Endothelial cell of umbilical vein (primary cell): ENCODE measurements at regions not wholly inside any gene's neighbourhood (a gene's known extent, or its start where the extent isn't known, plus 50 kb on each side); places are given as distances from the start of the nearest gene placed in this dataset.

Experiments
- BruUV-seq: library from RNA; stranded (reverse); fragments of 400-500 nt; replicated peaks from 2 replicates; lab custom pipeline; 2021; lab: Mats Ljungman, UMichigan
- CTCF ChIA-PET: fragments of 300-600, 350-600 bp; sonication (Branson Sonifier 250); formaldehyde crosslinking; loops from one replicate; lab custom pipeline; 2021; ENCODE audit warnings: antibody characterized with exemption, inconsistent platforms; lab: Charles Lee
- POLR2A ChIA-PET: fragments of 300-600, 350-600 bp; sonication (Branson Sonifier 250); formaldehyde crosslinking; loops from one replicate; lab custom pipeline; 2021; ENCODE audit warnings: antibody characterized with exemption, inconsistent platforms; lab: Charles Lee
- DNase-seq: peaks from one replicate; pipeline ENCODE4 v3.0.0-alpha.2; 2011; ENCODE audit warnings: low read depth, low spot score
- FAIRE-seq: peaks from 2 replicates; lab custom pipeline; 2011; peaks lifted over from hg19 to GRCh38; lab: Jason Lieb, UNC
- H2AFZ ChIP-seq: 2 replicates; pipeline ENCODE4 v1.6.0; 2012; ENCODE audit warnings: low read depth, low read length, control low read depth, inconsistent platforms
- H3K27ac ChIP-seq: 2 replicates; pipeline ENCODE4 v1.5.1; 2011; ENCODE audit warnings: low read depth, mild to moderate bottlenecking, control low read depth, low read length, moderate library complexity; ENCODE audit not compliant: insufficient read depth
- H3K27me3 ChIP-seq, 2 experiments: 2 replicates each; pipeline versions ENCODE4 v1.6.0 to v1.6.1; 2011; ENCODE audit warnings: low read length in 2 of 2, mixed read lengths in 1 of 2; ENCODE audit not compliant: control insufficient read depth in 2 of 2, insufficient read depth in 2 of 2
- H3K36me3 ChIP-seq, 2 experiments: 2 replicates in 1 of 2; 3 replicates in 1 of 2; pipeline ENCODE4 v1.5.1; 2011; ENCODE audit warnings: low read length in 2 of 2, mild to moderate bottlenecking in 1 of 2, moderate library complexity in 1 of 2; ENCODE audit not compliant: control insufficient read depth in 2 of 2, insufficient read depth in 2 of 2; ENCODE audit errors: extremely low read depth in 1 of 2
- H3K4me1 ChIP-seq: 3 replicates; pipeline ENCODE4 v1.5.1; 2011; ENCODE audit warnings: mild to moderate bottlenecking, low read length; ENCODE audit not compliant: control insufficient read depth, insufficient read depth; ENCODE audit errors: extremely low read depth
- H3K4me2 ChIP-seq: 2 replicates; pipeline ENCODE4 v1.6.1; 2011; ENCODE audit warnings: low read length, control low read depth, mixed read lengths; ENCODE audit not compliant: insufficient read depth
- H3K4me3 ChIP-seq, 3 experiments: fragments of 200-600 bp in 1 of 3; sonication (generic), shearing (Covaris generic) in 1 of 3; replicated peaks in 1 of 3; 2 replicates each; pipeline ENCODE4 v1.5.1; 2011 to 2016; ENCODE audit warnings: control low read depth in 3 of 3, low read length in 3 of 3, mild to moderate bottlenecking in 2 of 3, inconsistent platforms in 1 of 3, low read depth in 1 of 3, moderate library complexity in 1 of 3; ENCODE audit not compliant: insufficient read depth in 1 of 3
- H3K79me2 ChIP-seq: 2 replicates; pipeline ENCODE4 v1.6.0; 2012; ENCODE audit warnings: low read length, inconsistent platforms; ENCODE audit not compliant: control insufficient read depth, insufficient read depth
- H3K9ac ChIP-seq: replicated peaks from 2 replicates; pipeline ENCODE3; 2011; ENCODE audit warnings: low read length, control low read depth; ENCODE audit not compliant: insufficient read depth; ENCODE audit errors: extremely low read depth
- H3K9me1 ChIP-seq: replicated peaks from 3 replicates; pipeline ENCODE4 v1.6.0; 2011; ENCODE audit warnings: mild to moderate bottlenecking, low read length; ENCODE audit not compliant: control insufficient read depth, insufficient read depth; ENCODE audit errors: extremely low read depth
- H3K9me3 ChIP-seq: replicated peaks from 2 replicates; pipeline ENCODE4 v1.5.1; 2012; ENCODE audit warnings: low read length, inconsistent platforms; ENCODE audit not compliant: control insufficient read depth, insufficient read depth
- H4K20me1 ChIP-seq: replicated peaks from 2 replicates; pipeline ENCODE3; 2011; ENCODE audit warnings: mild to moderate bottlenecking, low read length; ENCODE audit not compliant: control insufficient read depth, insufficient read depth; ENCODE audit errors: extremely low read depth
- CTCF ChIP-seq, 2 donors: IDR thresholded peaks; 1 replicate in 1 of 2; 2 replicates in 1 of 2; pipeline ENCODE4 v1.5.1; 2011; ENCODE audit warnings: low read length in 2 of 2, mild to moderate bottlenecking in 2 of 2, moderate library complexity in 2 of 2, control low read depth in 1 of 2, inconsistent platforms in 1 of 2, low read depth in 1 of 2; ENCODE audit not compliant: insufficient read depth in 1 of 2; ENCODE audit errors: extremely low read depth in 1 of 2
- EZH2 ChIP-seq: IDR thresholded peaks from 2 replicates; pipeline ENCODE4 v1.6.1; 2012; ENCODE audit warnings: borderline replicate concordance, low read depth, mild to moderate bottlenecking, moderate library complexity, low read length, inconsistent platforms; ENCODE audit not compliant: severe bottlenecking
- FOS ChIP-seq: IDR thresholded peaks from 2 replicates; pipeline ENCODE4 v1.6.1; 2011; ENCODE audit warnings: mild to moderate bottlenecking, low read length, moderate library complexity, borderline replicate concordance; ENCODE audit not compliant: insufficient read depth
- GATA2 ChIP-seq: IDR thresholded peaks from 2 replicates; pipeline ENCODE4 v1.7.0; 2011; ENCODE audit warnings: low read depth, mild to moderate bottlenecking, moderate library complexity, mixed read lengths, low read length; ENCODE audit not compliant: insufficient read length, insufficient read depth
- JUN ChIP-seq: IDR thresholded peaks from 2 replicates; pipeline ENCODE4 v1.6.1; 2011; ENCODE audit warnings: borderline replicate concordance, low read depth; ENCODE audit not compliant: insufficient read length, insufficient read depth
- MYC ChIP-seq: IDR thresholded peaks from one replicate; pipeline ENCODE4 v1.6.1; 2011; ENCODE audit warnings: mild to moderate bottlenecking, low read depth, low read length
- POLR2A ChIP-seq: IDR thresholded peaks from 2 replicates; pipeline ENCODE4 v1.6.1; 2012; ENCODE audit warnings: low read depth, mild to moderate bottlenecking, control low read depth, low read length
- POLR2AphosphoS5 ChIP-seq: IDR thresholded peaks from 2 replicates; pipeline ENCODE4 v1.6.1; 2012; ENCODE audit warnings: low read depth, mild to moderate bottlenecking, control low read depth, low read length, moderate library complexity; ENCODE audit not compliant: insufficient read depth
- dilution Hi-C: fragments of 300-500 bp; cut with MboI; formaldehyde crosslinking; loops from one replicate; pipeline ENCODE4 v1.15.0; 2019; ENCODE audit warnings: low sequenced_read_pairs; ENCODE audit not compliant: extremely low pct_ligation_motif_present
- intact Hi-C: fragments of 100-400 bp; cut with micrococcal nuclease; formaldehyde crosslinking; loops from one replicate; pipeline ENCODE4 v1.10.0; 2022
- TF ChIP-seq, protein P1 (sequence below): IDR thresholded peaks from 2 replicates; pipeline ENCODE4 v1.6.1; 2011; ENCODE audit not compliant: insufficient read depth, insufficient read length

DNA sequence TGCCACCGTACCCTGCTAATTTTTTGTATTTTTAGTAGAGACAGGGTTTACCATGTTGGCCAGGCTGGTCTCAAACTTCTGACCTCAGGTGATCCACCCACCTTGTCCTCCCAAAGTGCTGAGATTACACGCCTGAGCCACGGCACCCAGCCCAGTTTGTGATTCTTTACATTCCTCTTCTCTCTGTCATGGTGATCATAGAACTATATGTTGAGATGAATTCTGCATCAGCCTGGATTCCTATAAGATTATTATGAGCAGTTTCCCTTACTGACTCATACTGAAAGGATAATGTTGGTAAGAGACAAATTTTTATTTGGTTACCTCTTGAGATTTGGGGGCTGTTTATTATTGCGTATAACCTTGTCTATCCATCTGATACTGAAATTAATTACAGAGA is 121.5 kb upstream of the CSNK1A1L start:
- ChIA-PET CTCF (no interaction called here), POLR2A (no interaction called here)
- no peaks in the 10 kb centered on the region for H3K27me3 ChIP-seq
- no peak overlapping the region for H3K4me2 ChIP-seq
- no TSS peak for BruUV-seq
- H3K4me1 ChIP-seq: no peaks in the 10 kb centered on the region
- H3K9me1 ChIP-seq: no peaks in the 10 kb centered on the region
- no peaks in the 10 kb centered on the region for H4K20me1 ChIP-seq
- H3K36me3 ChIP-seq: no peaks in the 10 kb centered on the region
- intact Hi-C loops: no loop called here
- H3K9ac ChIP-seq: no peak overlapping the region
- no peak overlapping the region for H3K27ac ChIP-seq
- DNase-seq: no peak
- H3K79me2 ChIP-seq: no peaks in the 10 kb centered on the region
- TF ChIP-seq, protein P1, sequence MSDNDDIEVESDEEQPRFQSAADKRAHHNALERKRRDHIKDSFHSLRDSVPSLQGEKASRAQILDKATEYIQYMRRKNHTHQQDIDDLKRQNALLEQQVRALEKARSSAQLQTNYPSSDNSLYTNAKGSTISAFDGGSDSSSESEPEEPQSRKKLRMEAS: no peak
- TF ChIP-seq JUN (no peak), POLR2A (no peak), CTCF (IDR thresholded peaks at IDR 0.05; ENCODE audit: extremely low read depth in 1 of 2, insufficient read depth in 1 of 2, low read depth in 1 of 2, low read length in 2 of 2) (no peak), EZH2 (no peak), FOS (no peak), POLR2AphosphoS5 (no peak), MYC (no peak), GATA2 (no peak)
- no peak overlapping the region for H2AFZ ChIP-seq
- no peak for FAIRE-seq
- dilution Hi-C loops: no loop called here
- no peak overlapping the region for H3K4me3 ChIP-seq
- no peaks in the 10 kb centered on the region for H3K9me3 ChIP-seq
